ENCODE measurements at regions not wholly inside any gene's neighbourhood (a gene's known extent, or its start where the extent isn't known, plus 50 kb on each side); places are given as distances from the start of the nearest gene placed in this dataset.

- Histone ChIP-seq H2BK20ac (ENCODE audit: low read depth, low read length, poor library complexity, severe bottlenecking) (no peak overlapping the region), H3K23me2 (ENCODE audit: insufficient read length, low read depth, low read length, poor library complexity, severe bottlenecking) (no peaks in the 10 kb centered on the region), H2BK15ac (ENCODE audit: low read depth, low read length) (no peak overlapping the region), H3K23ac (ENCODE audit: insufficient read length, low read depth, low read length) (no peak overlapping the region), H3K79me1 (ENCODE audit: insufficient read depth, low read depth, low read length, poor library complexity, severe bottlenecking) (no peaks in the 10 kb centered on the region), H3K79me2 (ENCODE audit: insufficient read depth, low read length) (no peaks in the 10 kb centered on the region), H3K4me1 (ENCODE audit: insufficient read depth, low read length) (no peaks in the 10 kb centered on the region), H3T11ph (ENCODE audit: low read length) (no peak overlapping the region), H3K4ac (ENCODE audit: low read depth, low read length) (no peak overlapping the region), H4K20me1 (ENCODE audit: control insufficient read depth, insufficient read depth, insufficient read length) (no peaks in the 10 kb centered on the region), H2AK5ac (ENCODE audit: insufficient read length, low read length) (no peak overlapping the region), H4K91ac (ENCODE audit: insufficient read length, low read depth, low read length) (no peak overlapping the region), H3K9me3 (ENCODE audit: control insufficient read depth, low read depth, low read length) (no peaks in the 10 kb centered on the region), H3K14ac (ENCODE audit: insufficient read depth, low read length) (no peak overlapping the region), H2BK5ac (ENCODE audit: insufficient read length, low read length) (no peak overlapping the region), H3K18ac (ENCODE audit: insufficient read length, low read depth, low read length) (no peak overlapping the region), H4K8ac (replicated peaks; ENCODE audit: insufficient read length, low read depth, low read length) (no peak overlapping the region), H3K4me2 (ENCODE audit: insufficient read depth, insufficient read length, low read length) (no peak overlapping the region), H4K5ac (ENCODE audit: insufficient read length, low read depth, low read length) (no peak overlapping the region), H2BK12ac (ENCODE audit: insufficient read length, low read depth, low read length) (no peak overlapping the region), H3K27ac (ENCODE audit: insufficient read length, low read depth, low read length) (no peak overlapping the region), H2BK120ac (ENCODE audit: low read depth, low read length, poor library complexity, severe bottlenecking) (no peak overlapping the region), H2AFZ (ENCODE audit: low read length) (no peak overlapping the region), H3K27me3 (ENCODE audit: insufficient read depth, low read length) (no peaks in the 10 kb centered on the region), H3K56ac (ENCODE audit: insufficient read length, low read depth, low read length) (no peak overlapping the region), H3K9ac (ENCODE audit: extremely low read depth, insufficient read length, low read length) (no peak overlapping the region)
- Mint-ChIP-seq H3K4me1 (peaks cover 19 to 22% of the 10 kb centered on the region in 2 experiments), H3K36me3 (ENCODE audit: insufficient read depth in 1 of 3, low read depth in 3 of 3) (no peaks in the 10 kb centered on the region), H3K9me3 (no peaks in the 10 kb centered on the region), H3K27ac (no peak overlapping the region), H3K27me3 (ENCODE audit: low read depth) (peaks cover 3% of the 10 kb centered on the region; the same call in 1 of the 2 replicates), H3K4me3 (no peak overlapping the region)
- no peak for DNase-seq
- no peak for TF ChIP-seq CTCF (conservative IDR thresholded peaks at IDR 0.05)
- no CpG with 5 or more reads among the region's 5 CpGs for WGBS (ENCODE audit: extremely low coverage, insufficient read length, low lambda C conversion rate)
Observed at GRCh38 chr10:33113466-33113865, 155.4 kb upstream of the ITGB1 start.

Measured in H9 (cell line).